DND-41 (cell line): ENCODE measurements at regions not wholly inside any gene's neighbourhood (a gene's known extent, or its start where the extent isn't known, plus 50 kb on each side); places are given as distances from the start of the nearest gene placed in this dataset.
"Not testable (repeated sequence)": the region's sequence is repeated elsewhere in the genome, so short reads cannot be mapped to it uniquely, and the experiment has no call there.

ENCODE experiments used
- CTCF ChIP-seq: IDR thresholded peaks from 2 replicates; pipeline ENCODE4 v1.5.1; 2012; ENCODE audit warnings: borderline replicate concordance, low read length, moderate library complexity, mild to moderate bottlenecking; ENCODE audit not compliant: poor library complexity, severe bottlenecking; ENCODE audit errors: extremely low read depth
- EZH2 ChIP-seq: IDR thresholded peaks from 3 replicates; pipeline ENCODE4 v1.6.1; 2012; ENCODE audit warnings: borderline replicate concordance, low read depth, mild to moderate bottlenecking, moderate library complexity, low read length, inconsistent platforms; ENCODE audit not compliant: severe bottlenecking

GRCh38 chr19:28589991-28590411, 623.0 kb downstream of the UQCRFS1 start:
- TF ChIP-seq CTCF, EZH2: not testable (repeated sequence)
